Mesenchymal stem cell (in vitro differentiated cells and primary cell): ENCODE measurements at regions not wholly inside any gene's neighbourhood (a gene's known extent, or its start where the extent isn't known, plus 50 kb on each side); places are given as distances from the start of the nearest gene placed in this dataset.

Experiments
- DNase-seq: peaks from one replicate; pipeline ENCODE4 v3.0.0-alpha.2; 2013
- H2AFZ ChIP-seq: one replicate; pipeline ENCODE4 v1.6.1; 2013; ENCODE audit warnings: low read depth, mild to moderate bottlenecking, control low read depth, inconsistent platforms, low read length, moderate library complexity
- H2AK5ac ChIP-seq: 2 replicates; pipeline ENCODE4 v1.6.1; 2013; ENCODE audit warnings: low read length, moderate library complexity, mild to moderate bottlenecking, inconsistent platforms; ENCODE audit not compliant: severe bottlenecking
- H2BK120ac ChIP-seq: one replicate; pipeline ENCODE4 v1.6.1; 2013; ENCODE audit warnings: low read depth, mild to moderate bottlenecking, inconsistent platforms, low read length, moderate library complexity
- H2BK12ac ChIP-seq, 2 experiments: one replicate each; pipeline ENCODE4 v1.6.1; 2013; ENCODE audit warnings: inconsistent platforms in 2 of 2, low read length in 2 of 2, mild to moderate bottlenecking in 2 of 2, moderate library complexity in 2 of 2, control low read depth in 1 of 2
- H2BK15ac ChIP-seq: one replicate; pipeline ENCODE4 v1.6.1; 2013; ENCODE audit warnings: mild to moderate bottlenecking, low read depth, inconsistent platforms; ENCODE audit not compliant: poor library complexity, severe bottlenecking
- H2BK5ac ChIP-seq: 2 replicates; pipeline ENCODE4 v1.6.1; 2013; ENCODE audit warnings: low read depth, mild to moderate bottlenecking, low read length, control low read depth, inconsistent platforms; ENCODE audit not compliant: poor library complexity, severe bottlenecking
- H3K14ac ChIP-seq, 2 experiments: one replicate each; pipeline ENCODE4 v1.6.1; 2013; ENCODE audit warnings: inconsistent platforms in 2 of 2, low read length in 2 of 2, control low read depth in 1 of 2, mild to moderate bottlenecking in 1 of 2, moderate library complexity in 1 of 2
- H3K18ac ChIP-seq, 2 experiments: one replicate each; pipeline ENCODE4 v1.6.1; 2013; ENCODE audit warnings: inconsistent platforms in 2 of 2, low read length in 2 of 2, control low read depth in 1 of 2, low read depth in 1 of 2, mild to moderate bottlenecking in 1 of 2
- H3K23ac ChIP-seq, 2 experiments: one replicate each; pipeline ENCODE4 v1.6.1; 2013; ENCODE audit warnings: inconsistent platforms in 2 of 2, low read length in 2 of 2, mild to moderate bottlenecking in 2 of 2, moderate library complexity in 2 of 2, control low read depth in 1 of 2
- H3K27ac ChIP-seq: 2 replicates; pipeline ENCODE4 v1.5.1; 2013; ENCODE audit warnings: mild to moderate bottlenecking, moderate library complexity, low read length, control low read depth, inconsistent platforms; ENCODE audit not compliant: poor library complexity, severe bottlenecking
- H3K27me3 ChIP-seq, 2 experiments: 2 replicates each; pipeline versions ENCODE4 v1.6.1 to v1.7.0; 2013; ENCODE audit warnings: low read length in 2 of 2, mild to moderate bottlenecking in 2 of 2, moderate library complexity in 2 of 2, control low read depth in 1 of 2, inconsistent platforms in 1 of 2; ENCODE audit not compliant: control insufficient read depth in 1 of 2, insufficient read depth in 1 of 2
- H3K36me3 ChIP-seq, 2 experiments: 2 replicates each; pipeline versions ENCODE4 v1.6.1 to v1.7.0; 2013; ENCODE audit warnings: low read length in 2 of 2, control low read depth in 1 of 2, inconsistent platforms in 1 of 2, low read depth in 1 of 2, mild to moderate bottlenecking in 1 of 2; ENCODE audit not compliant: insufficient read depth in 2 of 2, control insufficient read depth in 1 of 2
- H3K4ac ChIP-seq, 2 experiments: one replicate each; pipeline ENCODE4 v1.6.1; 2013; ENCODE audit warnings: inconsistent platforms in 2 of 2, low read length in 2 of 2, mild to moderate bottlenecking in 2 of 2, moderate library complexity in 2 of 2, control low read depth in 1 of 2, low read depth in 1 of 2
- H3K4me1 ChIP-seq: 2 replicates; pipeline ENCODE4 v1.6.1; 2013; ENCODE audit warnings: low read depth, low read length, control low read depth; ENCODE audit not compliant: control insufficient read depth, insufficient read depth
- H3K4me2 ChIP-seq: 2 replicates; pipeline ENCODE4 v1.6.1; 2013; ENCODE audit warnings: low read length, mild to moderate bottlenecking, inconsistent platforms; ENCODE audit not compliant: poor library complexity, severe bottlenecking
- H3K4me3 ChIP-seq, 2 experiments: 2 replicates each; pipeline versions ENCODE4 v1.5.1 to v1.7.0; 2013; ENCODE audit warnings: low read length in 2 of 2, mild to moderate bottlenecking in 2 of 2, control low read depth in 1 of 2, low read depth in 1 of 2; ENCODE audit not compliant: insufficient read depth in 1 of 2
- H3K79me1 ChIP-seq: replicated peaks from 2 replicates; pipeline ENCODE4 v1.6.1; 2013; ENCODE audit warnings: mild to moderate bottlenecking, control low read depth, low read length, inconsistent platforms; ENCODE audit not compliant: poor library complexity, severe bottlenecking
- H3K9ac ChIP-seq: 2 replicates; pipeline ENCODE4 v1.7.0; 2013; ENCODE audit warnings: mild to moderate bottlenecking, low read length, moderate library complexity
- H3K9me3 ChIP-seq: 2 replicates; pipeline ENCODE4 v1.7.0; 2013; ENCODE audit warnings: mild to moderate bottlenecking, low read length; ENCODE audit not compliant: control insufficient read depth
- H4K8ac ChIP-seq: one replicate; pipeline ENCODE4 v1.6.1; 2013; ENCODE audit warnings: inconsistent platforms, mild to moderate bottlenecking, low read length, moderate library complexity
- H4K91ac ChIP-seq: one replicate; pipeline ENCODE4 v1.6.1; 2013; ENCODE audit warnings: mild to moderate bottlenecking, low read length, inconsistent platforms
- WGBS: methylation state at CpG from one replicate; pipeline ENCODE4 v1.1.7; 2013; ENCODE audit warnings: mixed read lengths; 5-methylcytosine and 5-hydroxymethylcytosine counted together

- DNase-seq: no peak
These were observed 91.0 kb upstream of the PJA1 start for GRCh38 chrX:69256291-69256565.

GRCh38 chrX:69255441-69256290 lies 90.4 kb upstream of the PJA1 start:
- no peak overlapping the region for H3K14ac ChIP-seq

More at GRCh38 chrX:69256291-69256565, 91.0 kb upstream of the PJA1 start:
- no peak overlapping the region for H3K23ac ChIP-seq
- H2AK5ac ChIP-seq: no peak overlapping the region
- H2AFZ ChIP-seq: no peak overlapping the region
- H3K14ac ChIP-seq: no peak overlapping the region
- H3K4ac ChIP-seq: no peak overlapping the region
- peaks cover under 1% of the 10 kb centered on the region for H3K9me3 ChIP-seq
- H3K27ac ChIP-seq: no peak overlapping the region
- no peak overlapping the region for H2BK15ac ChIP-seq
- H2BK5ac ChIP-seq: no peak overlapping the region
- no peaks in the 10 kb centered on the region for H3K79me1 ChIP-seq
- H3K9ac ChIP-seq: no peak overlapping the region
- H3K4me2 ChIP-seq: no peak overlapping the region
- no peaks in the 10 kb centered on the region for H3K36me3 ChIP-seq
- H3K18ac ChIP-seq: no peak overlapping the region
- no peak overlapping the region for H2BK12ac ChIP-seq
- H4K8ac ChIP-seq: no peak overlapping the region
- H3K4me3 ChIP-seq: no peak overlapping the region
- no peak overlapping the region for H4K91ac ChIP-seq
- H2BK120ac ChIP-seq: no peak overlapping the region
- no peaks in the 10 kb centered on the region for H3K4me1 ChIP-seq
- peaks cover 0 to 67% of the 10 kb centered on the region in 2 experiments for H3K27me3 ChIP-seq

DNA sequence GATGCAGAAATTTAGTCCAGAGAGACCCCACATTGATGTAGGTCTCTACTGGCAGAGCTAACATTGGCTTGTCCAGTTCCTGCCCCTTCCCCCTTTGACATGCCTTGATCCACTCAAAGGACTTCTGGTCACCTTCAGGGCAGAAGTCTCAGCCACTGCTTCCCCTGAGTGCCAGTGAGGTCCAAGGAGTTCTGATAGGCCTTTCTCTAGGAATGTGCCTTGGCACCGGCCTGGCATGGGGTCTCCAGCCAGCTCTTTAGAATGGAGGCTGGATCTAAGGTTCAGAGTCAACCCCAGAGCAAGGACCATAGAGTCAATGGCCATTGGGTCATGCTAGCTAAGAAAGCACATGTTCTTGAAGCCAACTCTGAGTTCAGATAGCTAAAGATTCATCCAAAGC lies 88.6 kb upstream of the PJA1 start:
- Histone ChIP-seq H3K4ac (no peak overlapping the region), H3K9ac (no peak overlapping the region), H4K8ac (no peak overlapping the region), H3K4me1 (no peaks in the 10 kb centered on the region), H3K27me3 (peaks cover 0 to 51% of the 10 kb centered on the region in 2 experiments), H2BK12ac (no peak overlapping the region), H2AK5ac (no peak overlapping the region), H3K36me3 (no peaks in the 10 kb centered on the region), H2BK15ac (no peak overlapping the region), H3K79me1 (no peaks in the 10 kb centered on the region), H2BK5ac (no peak overlapping the region), H2BK120ac (no peak overlapping the region), H3K9me3 (peaks cover 8% of the 10 kb centered on the region), H3K27ac (no peak overlapping the region), H2AFZ (no peak overlapping the region), H3K18ac (no peak overlapping the region), H3K4me2 (no peak overlapping the region), H3K4me3 (no peak overlapping the region), H3K14ac (no peak overlapping the region), H4K91ac (no peak overlapping the region), H3K23ac (no peak overlapping the region)
- no peak for DNase-seq
- 71% methylated on average over 1 of the region's 1 CpG for WGBS

More at GRCh38 chrX:69255441-69256290, 90.4 kb upstream of the PJA1 start:
- Histone ChIP-seq H3K4me1 (no peaks in the 10 kb centered on the region), H2BK15ac (no peak overlapping the region), H2AK5ac (no peak overlapping the region), H2BK12ac (no peak overlapping the region), H3K4me2 (no peak overlapping the region), H4K91ac (no peak overlapping the region), H3K36me3 (no peaks in the 10 kb centered on the region), H3K4ac (no peak overlapping the region), H3K18ac (no peak overlapping the region), H3K4me3 (no peak overlapping the region), H3K9ac (no peak overlapping the region), H4K8ac (no peak overlapping the region), H3K9me3 (peaks cover 6% of the 10 kb centered on the region), H3K27ac (no peak overlapping the region), H3K79me1 (no peaks in the 10 kb centered on the region), H3K27me3 (peaks cover 0 to 65% of the 10 kb centered on the region in 2 experiments), H2BK5ac (no peak overlapping the region), H3K23ac (no peak overlapping the region), H2BK120ac (no peak overlapping the region), H2AFZ (no peak overlapping the region)
- WGBS: 78% methylated on average over 5 of the region's 11 CpGs
- DNase-seq: no peak

DNA sequence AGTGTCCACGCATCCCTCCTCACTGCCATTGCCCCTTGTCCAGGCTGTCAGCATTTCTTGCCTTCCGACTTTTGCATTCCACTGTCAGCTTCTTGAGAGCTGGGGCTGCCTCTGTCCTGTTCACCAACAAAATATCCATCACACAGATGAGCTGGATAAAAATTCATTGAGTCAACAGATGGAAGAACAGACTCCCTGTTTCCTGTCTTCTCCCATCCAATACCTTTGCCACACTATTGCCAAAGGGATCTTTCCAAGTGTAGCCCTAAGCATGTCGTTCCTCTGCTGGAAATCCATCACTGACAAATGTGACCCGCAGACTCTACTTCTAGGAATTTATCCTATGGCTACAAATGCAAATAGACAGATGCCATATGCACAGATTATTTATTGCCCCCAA lies 78.0 kb upstream of the PJA1 start:
- no peak overlapping the region for H3K23ac ChIP-seq
- H2BK120ac ChIP-seq: no peak overlapping the region
- no peak overlapping the region for H3K4ac ChIP-seq
- H4K91ac ChIP-seq: no peak overlapping the region
- H3K79me1 ChIP-seq: no peaks in the 10 kb centered on the region
- no peak overlapping the region for H2BK5ac ChIP-seq
- H2BK15ac ChIP-seq: no peak overlapping the region
- H2AK5ac ChIP-seq: no peak overlapping the region
- H3K18ac ChIP-seq: no peak overlapping the region
- no peak overlapping the region for H4K8ac ChIP-seq
- DNase-seq: no peak
- H2BK12ac ChIP-seq: no peak overlapping the region
- H3K14ac ChIP-seq: no peak overlapping the region
- no peak overlapping the region for H3K9ac ChIP-seq
- H2AFZ ChIP-seq: no peak overlapping the region
- WGBS: 82% methylated on average over 4 of the region's 4 CpGs
- H3K9me3 ChIP-seq: peaks cover 9% of the 10 kb centered on the region
- no peak overlapping the region for H3K27ac ChIP-seq
- H3K27me3 ChIP-seq: peaks cover 0 to 57% of the 10 kb centered on the region in 2 experiments
- no peaks in the 10 kb centered on the region for H3K36me3 ChIP-seq
- no peak overlapping the region for H3K4me3 ChIP-seq
- H3K4me2 ChIP-seq: no peak overlapping the region
- no peaks in the 10 kb centered on the region for H3K4me1 ChIP-seq
